Testis (tissue), 2 donors: ENCODE measurements at regions not wholly inside any gene's neighbourhood (a gene's known extent, or its start where the extent isn't known, plus 50 kb on each side); places are given as distances from the start of the nearest gene placed in this dataset.

Experiments used
- DNase-seq: peaks from one replicate; pipeline ENCODE4 v3.0.0-alpha.2; 2019
- H3K27ac ChIP-seq, 2 donors: fragments of 200-600 bp; sonication (generic); one replicate each; pipeline ENCODE4 v1.5.1; 2019
- H3K27me3 ChIP-seq: fragments of 200-600 bp; sonication (generic); one replicate; pipeline ENCODE4 v1.5.1; 2019
- H3K36me3 ChIP-seq: fragments of 200-600 bp; sonication (generic); one replicate; pipeline ENCODE4 v1.5.1; 2017; ENCODE audit warnings: low read depth; ENCODE audit errors: missing control alignments
- H3K4me1 ChIP-seq: fragments of 200-600 bp; sonication (generic); one replicate; pipeline ENCODE4 v1.5.1; 2019
- H3K4me3 ChIP-seq, 2 donors: fragments of 200-600 bp; sonication (generic); one replicate each; pipeline ENCODE4 v1.5.1; 2017 to 2019
- H3K9me3 ChIP-seq: fragments of 200-600 bp; sonication (generic); one replicate; pipeline ENCODE4 v1.5.1; 2017
- CTCF ChIP-seq, 3 experiments: fragments of 450-650 bp in 2 of 3; fragments of 200-600 bp in 1 of 3; sonication (generic) in 1 of 3; IDR thresholded peaks; one replicate each; pipeline ENCODE4 v1.5.1; 2016 to 2019; ENCODE audit warnings: antibody characterized with exemption in 3 of 3, mild to moderate bottlenecking in 2 of 3, moderate library complexity in 1 of 3
- POLR2A ChIP-seq: fragments of 450-650 bp; IDR thresholded peaks from one replicate; pipeline ENCODE4 v1.6.1; 2017; ENCODE audit warnings: antibody characterized with exemption, mild to moderate bottlenecking, moderate library complexity
- WGBS, 2 donors: methylation state at CpG; one replicate each; pipeline ENCODE4 v1.1.5; 2018; 5-methylcytosine and 5-hydroxymethylcytosine counted together
- intact Hi-C: fragments of 100-400 bp; cut with DNase I; formaldehyde crosslinking; loops from one replicate; pipeline ENCODE4 v1.15.1; 2023; ENCODE audit warnings: low total_unique reads

GRCh38 chr3:106685745-106686144, 691.5 kb upstream of the CCDC54 start:
- intact Hi-C loops = no loop called here
- TF ChIP-seq POLR2A (no peak), CTCF (IDR thresholded peaks at IDR 0.05) (no peak)
- WGBS, 2 donors = 88 to 91% methylated on average over 5 of the region's 5 CpGs

GRCh38 chr3:106687905-106688304, 689.3 kb upstream of the CCDC54 start:
- 87 to 89% methylated on average over 3 of the region's 3 CpGs for WGBS, 2 donors
- TF ChIP-seq POLR2A = no peak
- no peak for TF ChIP-seq CTCF (IDR thresholded peaks at IDR 0.05)
- intact Hi-C loops = no loop called here
- no peaks in the 10 kb centered on the region for H3K4me1 ChIP-seq
- no peaks in the 10 kb centered on the region for H3K27me3 ChIP-seq
- H3K36me3 ChIP-seq = no peaks in the 10 kb centered on the region
- no peak for DNase-seq
- H3K27ac ChIP-seq = no peak overlapping the region
- H3K4me3 ChIP-seq = no peak overlapping the region
- H3K9me3 ChIP-seq = no peaks in the 10 kb centered on the region

More at GRCh38 chr3:106685745-106686144, 691.5 kb upstream of the CCDC54 start:
- Histone ChIP-seq H3K36me3 (no peaks in the 10 kb centered on the region), H3K27me3 (no peaks in the 10 kb centered on the region), H3K4me1 (no peaks in the 10 kb centered on the region), H3K4me3 (no peak overlapping the region), H3K27ac (no peak overlapping the region), H3K9me3 (no peaks in the 10 kb centered on the region)
- no peak for DNase-seq

- WGBS, 2 donors = 80 to 90% methylated on average over 2 of the region's 2 CpGs
- Histone ChIP-seq H3K36me3 (no peaks in the 10 kb centered on the region), H3K9me3 (no peaks in the 10 kb centered on the region), H3K27me3 (no peaks in the 10 kb centered on the region), H3K27ac (no peak overlapping the region), H3K4me3 (no peak overlapping the region), H3K4me1 (no peaks in the 10 kb centered on the region)
- TF ChIP-seq POLR2A = no peak
- no peak for TF ChIP-seq CTCF (IDR thresholded peaks at IDR 0.05)
- DNase-seq = no peak
- intact Hi-C loops = no loop called here
Observed at GRCh38 chr3:106688464-106688863, 688.8 kb upstream of the CCDC54 start.

GRCh38 chr3:106691476-106691875, 685.8 kb upstream of the CCDC54 start:
- intact Hi-C loops = no loop called here
- Histone ChIP-seq H3K9me3 (no peaks in the 10 kb centered on the region), H3K27me3 (no peaks in the 10 kb centered on the region), H3K27ac (no peak overlapping the region), H3K36me3 (no peaks in the 10 kb centered on the region), H3K4me1 (no peaks in the 10 kb centered on the region), H3K4me3 (no peak overlapping the region)
- DNase-seq = no peak
- TF ChIP-seq CTCF (IDR thresholded peaks at IDR 0.05) (no peak), POLR2A (no peak)
- WGBS, 2 donors = 82 to 84% methylated on average over 4 of the region's 4 CpGs

GRCh38 chr3:106692624-106693023, 684.6 kb upstream of the CCDC54 start:
- Histone ChIP-seq H3K27ac (no peak overlapping the region), H3K4me1 (no peaks in the 10 kb centered on the region), H3K36me3 (no peaks in the 10 kb centered on the region), H3K27me3 (no peaks in the 10 kb centered on the region), H3K4me3 (no peak overlapping the region), H3K9me3 (no peaks in the 10 kb centered on the region)
- DNase-seq = no peak
- intact Hi-C loops = no loop called here
- 81 to 82% methylated on average over 3 of the region's 3 CpGs for WGBS, 2 donors
- no peak for TF ChIP-seq CTCF (IDR thresholded peaks at IDR 0.05)
